ENCODE measurements at regions not wholly inside any gene's neighbourhood (a gene's known extent, or its start where the extent isn't known, plus 50 kb on each side); places are given as distances from the start of the nearest gene placed in this dataset.
"Not testable (repeated sequence)": the region's sequence is repeated elsewhere in the genome, so short reads cannot be mapped to it uniquely, and the experiment has no call there.

- H3K27me3 ChIP-seq (replicated peaks), result no peaks in the 10 kb centered on the region
Observed at GRCh38 chr11:13216019-13216710, 61.4 kb upstream of the BMAL1 start.

GRCh38 chr11:13216711-13217075, 60.9 kb upstream of the BMAL1 start:
- no peak for DNase-seq (ENCODE audit: low read depth in 1 of 2, low spot score in 2 of 2)
- Histone ChIP-seq H3K27ac (peak overlapping the region; percentile 99), H3K27me3 (replicated peaks) (no peaks in the 10 kb centered on the region), H3K36me3 (no peaks in the 10 kb centered on the region), H3K9me3 (replicated peaks) (no peaks in the 10 kb centered on the region), H3K4me1 (replicated peaks) (peaks cover 46% of the 10 kb centered on the region), H3K4me3 (no peak overlapping the region)

More at GRCh38 chr11:13216019-13216710, 61.4 kb upstream of the BMAL1 start:
- Histone ChIP-seq H3K36me3 (no peaks in the 10 kb centered on the region), H3K4me3 (no peak overlapping the region), H3K9me3 (replicated peaks) (no peaks in the 10 kb centered on the region), H3K4me1 (replicated peaks) (peaks cover 41% of the 10 kb centered on the region), H3K27ac (peak overlapping the region; percentile 99)
- peak; percentile 100 for DNase-seq (ENCODE audit: low read depth in 1 of 2, low spot score in 2 of 2)

GRCh38 chr11:13218685-13219084, 58.9 kb upstream of the BMAL1 start:
- Histone ChIP-seq H3K27ac (0 out of 2 replicates have a peak overlapping the region, but pooled peaks have one; percentile 99), H3K4me1 (replicated peaks) (peaks cover 64% of the 10 kb centered on the region)
- H3K27me3 ChIP-seq (replicated peaks), result not testable (repeated sequence)

GRCh38 chr11:13220148-13220547, 57.4 kb upstream of the BMAL1 start:
- DNase-seq (ENCODE audit: low read depth in 1 of 2, low spot score in 2 of 2), result no peak
- no peaks in the 10 kb centered on the region for H3K27me3 ChIP-seq (replicated peaks)
- H3K36me3 ChIP-seq, result no peaks in the 10 kb centered on the region
- H3K27ac ChIP-seq, result no peak overlapping the region
- no peaks in the 10 kb centered on the region for H3K9me3 ChIP-seq (replicated peaks)
- peaks cover 62% of the 10 kb centered on the region for H3K4me1 ChIP-seq (replicated peaks)
- H3K4me3 ChIP-seq, result no peak overlapping the region

More at GRCh38 chr11:13218685-13219084, 58.9 kb upstream of the BMAL1 start:
- DNase-seq (ENCODE audit: low read depth in 1 of 2, low spot score in 2 of 2); H3K36me3 ChIP-seq; H3K9me3 ChIP-seq (replicated peaks); H3K4me3 ChIP-seq: not testable (repeated sequence)

DNA sequence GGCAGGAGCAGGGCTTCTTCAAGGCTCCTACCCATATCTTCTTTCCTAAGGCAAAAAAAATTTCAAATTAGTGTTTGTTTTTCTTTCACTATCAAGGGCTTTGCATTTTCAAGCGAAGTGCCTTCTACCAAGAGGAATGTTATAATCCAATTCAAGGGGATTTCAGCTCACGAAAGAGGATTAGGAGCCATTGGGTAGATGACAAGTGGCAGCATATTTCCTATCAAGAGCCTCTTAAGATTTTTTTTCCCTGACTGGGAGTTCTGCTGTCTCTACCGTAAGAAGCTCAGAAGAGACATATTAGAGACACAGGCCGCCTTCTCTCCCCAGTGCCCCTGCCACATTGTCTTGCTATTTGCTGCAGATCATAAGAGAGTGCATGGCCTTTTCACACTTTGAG, 55.9 kb upstream of the BMAL1 start:
- Histone ChIP-seq H3K4me3 (no peak overlapping the region), H3K9me3 (replicated peaks) (no peaks in the 10 kb centered on the region), H3K4me1 (replicated peaks) (peaks cover 48% of the 10 kb centered on the region), H3K27me3 (replicated peaks) (no peaks in the 10 kb centered on the region), H3K36me3 (no peaks in the 10 kb centered on the region), H3K27ac (peak overlapping the region; percentile 24; the same call in 1 of the 2 replicates)
- peak in 1 of 2 experiments; percentile 45 for DNase-seq (ENCODE audit: low read depth in 1 of 2, low spot score in 2 of 2)

DNA sequence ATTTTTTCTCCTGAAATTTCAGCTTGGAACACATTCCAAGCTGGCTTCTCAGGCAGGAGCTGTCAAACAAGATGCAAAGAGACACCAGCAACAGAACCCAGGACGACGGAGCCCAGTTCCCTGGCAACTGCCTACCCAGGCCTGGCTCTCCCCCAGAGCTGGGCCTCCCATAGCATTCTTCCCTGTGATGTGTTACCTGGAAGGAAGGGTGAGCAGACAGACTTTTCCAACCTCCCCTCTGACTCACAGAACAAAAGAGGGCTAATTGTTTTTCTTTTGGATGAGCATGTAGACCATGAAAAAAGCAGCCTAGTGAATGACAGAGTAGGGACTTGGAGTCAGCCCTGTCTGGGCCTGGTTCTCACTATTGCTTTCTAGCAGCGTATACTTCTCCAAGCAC, 55.3 kb upstream of the BMAL1 start:
- Histone ChIP-seq H3K4me3 (no peak overlapping the region), H3K27ac (peak overlapping the region; percentile 24), H3K27me3 (replicated peaks) (no peaks in the 10 kb centered on the region), H3K36me3 (no peaks in the 10 kb centered on the region), H3K4me1 (replicated peaks) (peaks cover 42% of the 10 kb centered on the region), H3K9me3 (replicated peaks) (no peaks in the 10 kb centered on the region)
- DNase-seq (ENCODE audit: low read depth in 1 of 2, low spot score in 2 of 2), result peak in 1 of 2 experiments; percentile 45

DNA sequence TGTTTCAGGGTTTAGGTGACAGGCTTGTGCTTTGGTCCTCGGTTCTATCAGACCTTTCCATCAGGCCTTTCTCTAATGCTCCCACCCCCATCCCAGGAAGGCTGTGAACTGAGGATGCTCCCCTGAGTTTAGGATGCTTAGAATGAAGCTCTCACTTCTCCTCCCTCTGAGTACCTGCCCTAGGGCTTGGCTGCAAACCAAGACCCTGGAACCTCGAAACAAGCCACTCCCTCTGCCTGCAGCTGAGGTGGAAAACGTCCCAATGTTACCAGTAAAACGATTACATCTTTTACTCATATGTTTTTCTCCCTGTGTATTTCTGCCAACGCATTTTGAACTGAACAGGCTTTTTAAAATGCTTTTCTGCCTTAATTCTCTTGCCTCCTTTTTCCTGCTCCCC, 54.5 kb upstream of the BMAL1 start:
- H3K9me3 ChIP-seq (replicated peaks), result no peaks in the 10 kb centered on the region
- no peak overlapping the region for H3K27ac ChIP-seq
- no peaks in the 10 kb centered on the region for H3K27me3 ChIP-seq (replicated peaks)
- H3K36me3 ChIP-seq, result no peaks in the 10 kb centered on the region
- H3K4me1 ChIP-seq (replicated peaks), result peaks cover 34% of the 10 kb centered on the region
- H3K4me3 ChIP-seq, result no peak overlapping the region
- DNase-seq (ENCODE audit: low read depth in 1 of 2, low spot score in 2 of 2), result no peak

GRCh38 chr11:13224324-13224723, 53.3 kb upstream of the BMAL1 start:
- Histone ChIP-seq H3K27ac (no peak overlapping the region), H3K4me1 (replicated peaks) (peaks cover 30% of the 10 kb centered on the region), H3K36me3 (no peaks in the 10 kb centered on the region), H3K9me3 (replicated peaks) (no peaks in the 10 kb centered on the region), H3K4me3 (no peak overlapping the region), H3K27me3 (replicated peaks) (no peaks in the 10 kb centered on the region)
- DNase-seq (ENCODE audit: low read depth in 1 of 2, low spot score in 2 of 2), result no peak

DNA sequence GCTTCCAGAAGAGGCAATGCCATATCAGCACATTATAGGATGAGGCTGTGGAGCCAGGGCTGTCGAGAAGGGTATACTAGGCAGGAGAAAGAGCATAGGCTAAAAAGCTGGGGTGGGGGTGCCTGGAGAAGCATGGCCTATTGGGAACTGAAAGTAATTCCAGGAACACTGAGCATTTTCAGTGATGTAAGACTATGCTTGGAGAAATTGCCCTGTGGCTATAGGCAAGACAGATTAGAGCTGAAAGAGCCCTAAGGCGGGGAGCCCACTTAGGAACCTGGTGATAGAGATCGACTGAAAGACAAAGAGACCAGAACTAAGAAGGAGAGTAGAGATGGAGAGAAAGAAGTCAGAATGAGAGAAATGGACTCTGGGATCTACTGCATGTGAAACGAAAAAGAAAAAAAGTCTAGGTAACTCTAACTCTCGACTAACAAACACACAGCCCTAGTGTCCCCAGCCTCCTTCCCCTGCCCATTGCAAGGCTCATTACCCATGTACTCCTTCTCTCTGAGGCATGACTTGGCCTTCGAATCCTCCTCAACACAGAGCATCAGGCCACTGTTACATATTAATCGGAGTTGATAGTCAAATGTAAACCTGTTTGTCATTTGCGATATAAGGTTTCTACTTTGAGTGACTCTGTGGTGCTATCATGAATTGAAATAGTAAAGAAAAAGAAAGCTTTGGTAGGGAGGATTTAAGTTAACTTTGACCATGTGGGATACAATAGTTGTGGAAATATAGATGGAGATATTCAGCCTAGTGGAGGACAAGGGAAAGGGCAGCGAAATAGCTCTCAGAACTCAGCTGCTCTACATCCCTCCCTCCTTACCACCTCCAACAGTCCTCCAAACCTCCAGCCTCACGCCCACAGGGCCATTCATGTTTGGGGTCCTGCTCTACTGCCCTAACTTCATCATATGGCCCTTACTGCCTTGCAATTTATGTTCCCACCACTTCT, 52.3 kb upstream of the BMAL1 start:
- peaks cover 30% of the 10 kb centered on the region for H3K4me1 ChIP-seq (replicated peaks)
- H3K27me3 ChIP-seq (replicated peaks), result no peaks in the 10 kb centered on the region
- no peaks in the 10 kb centered on the region for H3K9me3 ChIP-seq (replicated peaks)
- peak in 1 of 2 experiments; percentile 34 for DNase-seq (ENCODE audit: low read depth in 1 of 2, low spot score in 2 of 2)
- H3K36me3 ChIP-seq, result no peaks in the 10 kb centered on the region
- no peak overlapping the region for H3K27ac ChIP-seq
- H3K4me3 ChIP-seq, result no peak overlapping the region

- no peak overlapping the region for H3K4me3 ChIP-seq
- H3K27ac ChIP-seq, result no peak overlapping the region
Observed at GRCh38 chr11:13227676-13228255, 49.8 kb upstream of the BMAL1 start.

More at GRCh38 chr11:13227676-13228255, 49.8 kb upstream of the BMAL1 start:
- H3K36me3 ChIP-seq, result no peaks in the 10 kb centered on the region
- H3K9me3 ChIP-seq (replicated peaks), result no peaks in the 10 kb centered on the region
- DNase-seq (ENCODE audit: low read depth in 1 of 2, low spot score in 2 of 2), result no peak
- no peaks in the 10 kb centered on the region for H3K27me3 ChIP-seq (replicated peaks)
- peaks cover 15% of the 10 kb centered on the region for H3K4me1 ChIP-seq (replicated peaks)

All from SJSA1 (cell line).